SK-N-MC (cell line): ENCODE measurements at regions not wholly inside any gene's neighbourhood (a gene's known extent, or its start where the extent isn't known, plus 50 kb on each side); places are given as distances from the start of the nearest gene placed in this dataset.

Source experiments
- DNase-seq: peaks from one replicate; pipeline ENCODE4 v3.0.0-alpha.2; 2011; ENCODE audit warnings: low read depth, low spot score
- H3K27ac ChIP-seq: fragments of 200-600 bp; sonication (generic); 2 replicates; pipeline ENCODE4 v1.5.1; 2016; ENCODE audit warnings: mixed run types
- H3K36me3 ChIP-seq: fragments of 200-600 bp; sonication (generic); 2 replicates; pipeline ENCODE4 v1.6.1; 2017; ENCODE audit warnings: antibody characterized with exemption, low read length, mixed read lengths; ENCODE audit not compliant: insufficient read depth
- H3K4me3 ChIP-seq: fragments of 200-600 bp; sonication (generic); 2 replicates; pipeline ENCODE4 v1.5.1; 2016
- H3K9ac ChIP-seq: fragments of 200-600 bp; sonication (generic); 2 replicates; pipeline ENCODE4 v1.8.0; 2017; ENCODE audit warnings: mixed run types, mixed read lengths; ENCODE audit not compliant: insufficient read length
- H3K9me3 ChIP-seq: fragments of 200-600 bp; sonication (generic); 2 replicates; pipeline ENCODE4 v1.6.1; 2017; ENCODE audit warnings: low read depth, mild to moderate bottlenecking, antibody characterized with exemption, low read length, moderate library complexity, mixed read lengths
- EZH2 ChIP-seq: fragments of 200-600 bp; sonication (generic); IDR thresholded peaks from one replicate; pipeline ENCODE4 v1.6.1; 2017; ENCODE audit warnings: antibody characterized with exemption
- FOXP2 ChIP-seq: optimal IDR thresholded peaks from 2 replicates; pipeline ENCODE3; 2011; ENCODE audit warnings: mild to moderate bottlenecking, moderate library complexity; ENCODE audit not compliant: insufficient read depth; ENCODE audit errors: extremely low read length, control extremely low read depth
- POLR2AphosphoS5 ChIP-seq: IDR thresholded peaks from 2 replicates; pipeline ENCODE4 v1.6.1; 2012; ENCODE audit warnings: mild to moderate bottlenecking, low read depth, low read length, borderline replicate concordance

DNA sequence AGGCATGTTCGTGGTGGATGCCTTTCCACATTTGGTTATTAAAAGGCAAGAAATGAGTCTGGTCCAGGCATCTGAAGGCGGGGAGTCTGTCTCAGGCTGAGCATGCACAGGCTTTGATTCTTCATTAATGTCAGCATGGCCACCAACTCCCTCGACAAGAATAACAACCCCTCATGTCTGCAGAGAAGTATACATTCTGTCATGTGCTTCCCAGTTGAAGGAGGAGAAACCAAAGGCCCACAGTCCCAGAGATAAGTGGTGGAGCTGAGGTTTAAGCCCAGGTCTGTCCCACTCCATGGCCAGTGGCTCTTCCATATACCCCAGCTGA, 61.6 kb upstream of the LAPTM5 start:
- Histone ChIP-seq H3K27ac (no peak overlapping the region), H3K36me3 (no peaks in the 10 kb centered on the region), H3K9ac (no peak overlapping the region), H3K4me3 (no peak overlapping the region), H3K9me3 (no peaks in the 10 kb centered on the region)
- TF ChIP-seq FOXP2 (no peak), POLR2AphosphoS5 (no peak), EZH2 (no peak)
- no peak for DNase-seq

DNA sequence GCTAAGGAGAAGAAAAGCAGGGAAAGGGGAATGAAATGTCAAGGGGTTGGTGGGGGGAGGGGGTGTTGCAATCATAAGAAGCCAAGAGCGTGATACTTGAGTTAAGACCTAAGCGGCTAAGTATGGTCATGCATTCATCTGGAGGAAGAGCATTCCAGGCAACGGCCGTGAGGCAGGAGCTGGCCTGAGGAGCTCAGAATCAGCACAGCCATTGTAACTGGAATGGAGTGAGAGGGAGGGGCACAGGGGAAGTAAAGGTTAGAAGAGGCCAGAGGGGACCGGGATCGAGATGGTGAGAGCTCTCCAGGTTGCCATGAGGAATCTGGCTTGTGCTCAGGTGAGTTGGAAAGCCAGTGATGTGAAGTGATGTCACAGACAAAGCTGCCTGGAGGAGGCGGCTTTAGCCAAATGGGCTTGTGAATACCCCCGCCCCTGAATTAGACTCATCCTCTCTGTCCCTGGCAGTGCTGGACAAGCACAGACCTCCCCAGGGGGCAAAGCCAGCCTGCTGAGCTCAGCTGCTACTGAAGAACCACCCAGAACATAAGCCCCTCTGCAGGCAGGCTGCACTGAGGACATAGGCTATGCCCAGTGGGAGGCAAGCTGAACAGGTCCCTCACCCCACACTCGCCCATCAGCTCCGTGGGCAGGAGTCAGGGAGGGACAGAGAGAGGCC, 61.1 kb upstream of the LAPTM5 start:
- no peak for TF ChIP-seq EZH2
- TF ChIP-seq POLR2AphosphoS5 = no peak
- no peak for TF ChIP-seq FOXP2
- Histone ChIP-seq H3K27ac (no peak overlapping the region), H3K9ac (no peak overlapping the region), H3K4me3 (no peak overlapping the region), H3K9me3 (no peaks in the 10 kb centered on the region), H3K36me3 (no peaks in the 10 kb centered on the region)
- no peak for DNase-seq

DNA sequence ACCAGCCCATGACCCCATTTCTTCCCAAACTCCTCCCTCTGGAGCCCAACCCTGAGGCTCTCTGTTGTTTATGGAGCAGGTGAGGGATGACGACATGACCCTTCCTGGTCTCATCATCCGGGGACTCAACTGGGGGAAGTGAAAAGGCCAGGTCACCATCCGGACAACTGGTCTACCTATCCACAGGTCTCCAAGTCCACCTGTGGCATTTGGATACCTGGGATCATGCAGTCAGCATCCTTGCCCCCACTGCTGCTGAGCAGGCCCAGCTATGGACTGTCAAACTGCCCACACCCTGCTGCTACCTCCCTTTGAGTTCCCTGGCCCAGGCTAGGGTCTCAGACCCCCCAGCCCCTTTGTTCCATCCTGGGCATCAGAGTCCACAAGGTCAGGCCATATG, 60.0 kb upstream of the LAPTM5 start:
- no peak overlapping the region for H3K9ac ChIP-seq
- H3K4me3 ChIP-seq = no peak overlapping the region
- DNase-seq = no peak
- no peak overlapping the region for H3K27ac ChIP-seq
- no peaks in the 10 kb centered on the region for H3K9me3 ChIP-seq
- H3K36me3 ChIP-seq = no peaks in the 10 kb centered on the region
- no peak for TF ChIP-seq POLR2AphosphoS5

DNA sequence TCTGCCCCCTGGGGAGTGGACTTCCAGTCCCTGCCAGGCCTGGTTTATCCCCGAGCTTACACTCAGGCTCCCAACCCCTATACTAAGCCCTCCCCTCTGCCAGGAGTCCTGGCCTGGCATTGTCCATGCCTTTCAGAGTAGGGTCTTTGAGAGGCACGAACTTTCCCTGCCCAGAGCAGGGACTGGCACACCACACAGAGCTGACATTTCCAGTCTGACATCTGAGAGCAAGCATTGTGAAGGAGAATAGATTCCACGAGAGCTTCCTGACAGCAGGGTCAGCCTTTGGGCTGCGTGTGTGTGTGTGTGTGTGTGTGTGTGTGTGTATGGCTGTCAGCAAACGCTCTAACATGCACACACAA, 59.5 kb upstream of the LAPTM5 start:
- Histone ChIP-seq H3K9me3 (no peaks in the 10 kb centered on the region), H3K36me3 (no peaks in the 10 kb centered on the region), H3K4me3 (no peak overlapping the region), H3K27ac (no peak overlapping the region), H3K9ac (no peak overlapping the region)
- no peak for DNase-seq
- no peak for TF ChIP-seq FOXP2
- TF ChIP-seq POLR2AphosphoS5 = no peak
- TF ChIP-seq EZH2 = no peak

DNA sequence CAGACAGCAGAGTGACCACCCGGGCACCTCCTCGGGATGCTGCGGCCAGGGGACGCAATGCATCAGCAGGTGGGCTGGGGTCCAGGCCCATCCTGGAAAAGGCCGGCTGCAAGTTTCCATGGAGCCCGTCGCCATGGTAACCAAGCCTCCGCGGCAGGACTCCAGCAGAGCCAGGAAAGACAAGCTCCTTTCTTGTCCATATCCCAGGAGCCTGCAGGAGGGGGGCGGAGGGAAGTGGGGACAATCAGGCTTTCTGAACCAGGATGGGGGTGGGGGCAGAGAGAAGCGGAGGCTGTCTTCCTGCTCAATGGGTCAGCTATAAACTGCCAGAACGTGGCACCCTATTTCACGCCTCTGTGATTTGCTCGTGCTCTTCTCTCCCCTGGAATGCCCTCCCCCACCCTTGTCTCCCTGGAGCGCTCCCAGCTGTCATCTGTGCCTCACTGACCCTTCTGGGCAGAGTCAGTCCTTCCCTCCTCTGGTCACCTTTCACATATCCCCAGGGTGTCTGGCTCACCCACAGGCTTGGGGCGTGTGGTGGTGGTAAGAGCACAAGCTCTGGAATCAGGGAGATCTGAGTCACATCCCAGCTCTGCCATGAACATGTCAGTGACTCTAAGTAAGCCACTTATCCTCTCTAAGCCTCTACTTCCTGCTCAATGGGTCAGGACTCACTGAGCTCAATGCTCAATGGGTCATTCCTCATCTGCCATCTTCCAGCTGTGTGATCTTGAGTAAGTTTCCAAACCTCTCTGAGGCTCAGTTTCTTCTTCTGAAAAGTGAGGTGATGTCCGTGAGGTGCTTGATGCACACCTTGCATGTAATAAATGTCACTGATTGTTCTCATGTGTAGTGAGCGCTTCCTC, 58.9 kb upstream of the LAPTM5 start:
- no peak for DNase-seq
- Histone ChIP-seq H3K36me3 (no peaks in the 10 kb centered on the region), H3K9ac (no peak overlapping the region), H3K9me3 (no peaks in the 10 kb centered on the region), H3K27ac (no peak overlapping the region), H3K4me3 (no peak overlapping the region)
- TF ChIP-seq EZH2 (no peak), POLR2AphosphoS5 (no peak), FOXP2 (no peak)

DNA sequence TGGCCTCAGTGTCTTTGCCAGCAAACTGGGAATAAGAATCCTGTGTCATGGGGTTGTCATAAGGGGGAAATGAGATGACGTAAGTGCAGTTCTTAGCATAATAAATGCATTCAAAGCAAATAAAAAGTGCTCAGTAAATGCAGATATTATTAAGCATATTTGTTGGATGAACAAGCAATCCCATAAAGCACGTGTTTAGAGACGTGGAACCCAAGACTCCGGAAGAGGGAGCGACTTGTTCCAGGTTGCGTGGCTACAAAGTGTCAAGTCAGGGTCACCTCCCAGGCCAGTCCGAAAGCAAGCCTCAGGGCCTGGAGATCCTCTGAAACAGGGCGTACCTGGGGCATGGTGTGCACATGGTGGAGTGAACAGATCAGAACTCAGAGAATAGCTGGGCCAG, 58.0 kb upstream of the LAPTM5 start:
- H3K4me3 ChIP-seq = no peak overlapping the region
- no peak overlapping the region for H3K27ac ChIP-seq
- H3K9ac ChIP-seq = no peak overlapping the region
- no peak for TF ChIP-seq POLR2AphosphoS5
- TF ChIP-seq FOXP2 = no peak
- no peaks in the 10 kb centered on the region for H3K9me3 ChIP-seq
- no peaks in the 10 kb centered on the region for H3K36me3 ChIP-seq
- no peak for DNase-seq

DNA sequence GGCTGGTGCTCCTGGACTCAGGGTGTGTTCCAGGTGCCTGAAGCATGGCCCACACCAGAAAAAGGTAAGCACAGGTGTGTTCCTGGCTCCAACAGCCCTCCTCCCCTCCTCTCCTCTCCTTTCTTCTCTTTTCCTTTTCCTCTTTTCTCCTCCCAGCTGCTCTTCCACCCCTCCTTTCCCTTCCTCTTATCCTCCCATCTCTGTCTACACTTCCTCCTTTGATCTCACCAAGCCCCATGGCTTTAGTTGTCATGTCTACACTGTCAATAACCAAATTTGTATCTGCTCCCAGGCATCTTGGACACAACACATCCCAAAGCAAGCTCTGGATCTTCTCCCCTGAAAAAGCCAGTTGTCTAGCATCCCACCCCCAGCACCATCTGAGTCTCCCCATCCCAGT, 56.7 kb upstream of the LAPTM5 start:
- Histone ChIP-seq H3K9ac (no peak overlapping the region), H3K36me3 (no peaks in the 10 kb centered on the region), H3K9me3 (no peaks in the 10 kb centered on the region), H3K27ac (no peak overlapping the region), H3K4me3 (no peak overlapping the region)
- DNase-seq = no peak
- TF ChIP-seq EZH2 = no peak
- TF ChIP-seq POLR2AphosphoS5 = no peak
- TF ChIP-seq FOXP2 = no peak

DNA sequence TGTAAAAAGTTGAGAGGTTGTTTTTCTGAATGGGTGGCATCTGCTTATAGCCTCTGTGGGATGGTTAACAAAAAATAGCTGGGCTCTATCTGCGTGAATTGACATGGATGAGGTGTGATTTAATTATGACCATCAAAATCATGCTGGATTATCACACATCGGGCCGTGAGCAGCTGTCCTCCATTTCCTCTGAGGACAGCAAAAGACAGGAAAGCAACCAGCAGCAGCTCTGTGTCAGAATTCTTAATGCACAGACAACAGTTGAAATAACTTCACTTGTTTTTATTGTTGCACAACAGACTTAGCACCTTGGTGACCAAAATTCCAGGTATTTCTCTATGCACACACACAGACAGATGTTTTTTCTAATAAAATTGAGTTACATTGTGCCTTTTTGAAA, 54.5 kb upstream of the LAPTM5 start:
- TF ChIP-seq FOXP2 = no peak
- TF ChIP-seq POLR2AphosphoS5 = no peak
- TF ChIP-seq EZH2 = no peak
- no peak for DNase-seq
- H3K9me3 ChIP-seq = no peaks in the 10 kb centered on the region
- H3K4me3 ChIP-seq = no peak overlapping the region
- no peak overlapping the region for H3K27ac ChIP-seq
- H3K36me3 ChIP-seq = no peaks in the 10 kb centered on the region
- no peak overlapping the region for H3K9ac ChIP-seq
